ENCODE measurements at regions not wholly inside any gene's neighbourhood (a gene's known extent, or its start where the extent isn't known, plus 50 kb on each side); places are given as distances from the start of the nearest gene placed in this dataset.

DNA sequence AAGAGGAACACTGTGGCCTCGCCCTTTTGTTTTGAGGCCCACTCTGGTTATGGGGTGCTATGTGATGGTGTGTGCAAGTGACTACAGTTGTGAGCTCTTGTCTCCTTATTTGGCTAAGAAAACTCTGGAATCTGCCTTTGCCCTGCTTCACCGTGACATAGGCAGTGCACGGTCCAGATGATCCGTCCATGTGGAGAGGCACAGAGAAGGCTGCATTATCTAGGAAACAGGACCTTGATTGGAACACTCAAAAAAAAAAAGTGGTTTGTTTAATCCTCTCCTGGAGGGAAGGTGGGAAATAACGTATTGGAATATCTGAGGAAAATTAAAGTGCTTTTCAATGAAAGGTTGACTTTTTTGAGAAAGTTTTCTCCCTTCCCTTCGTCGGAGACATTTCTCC is 233.3 kb downstream of the CHD9NB start:
- H3K4me1 ChIP-seq (ENCODE audit: control insufficient read depth in 1 of 2, insufficient read depth in 1 of 2, low read depth in 1 of 2, low read length in 1 of 2): no peaks in the 10 kb centered on the region
- no peaks in the 10 kb centered on the region for H3K9me3 ChIP-seq
- no peaks in the 10 kb centered on the region for H3K27me3 ChIP-seq
- TF ChIP-seq, protein P1, sequence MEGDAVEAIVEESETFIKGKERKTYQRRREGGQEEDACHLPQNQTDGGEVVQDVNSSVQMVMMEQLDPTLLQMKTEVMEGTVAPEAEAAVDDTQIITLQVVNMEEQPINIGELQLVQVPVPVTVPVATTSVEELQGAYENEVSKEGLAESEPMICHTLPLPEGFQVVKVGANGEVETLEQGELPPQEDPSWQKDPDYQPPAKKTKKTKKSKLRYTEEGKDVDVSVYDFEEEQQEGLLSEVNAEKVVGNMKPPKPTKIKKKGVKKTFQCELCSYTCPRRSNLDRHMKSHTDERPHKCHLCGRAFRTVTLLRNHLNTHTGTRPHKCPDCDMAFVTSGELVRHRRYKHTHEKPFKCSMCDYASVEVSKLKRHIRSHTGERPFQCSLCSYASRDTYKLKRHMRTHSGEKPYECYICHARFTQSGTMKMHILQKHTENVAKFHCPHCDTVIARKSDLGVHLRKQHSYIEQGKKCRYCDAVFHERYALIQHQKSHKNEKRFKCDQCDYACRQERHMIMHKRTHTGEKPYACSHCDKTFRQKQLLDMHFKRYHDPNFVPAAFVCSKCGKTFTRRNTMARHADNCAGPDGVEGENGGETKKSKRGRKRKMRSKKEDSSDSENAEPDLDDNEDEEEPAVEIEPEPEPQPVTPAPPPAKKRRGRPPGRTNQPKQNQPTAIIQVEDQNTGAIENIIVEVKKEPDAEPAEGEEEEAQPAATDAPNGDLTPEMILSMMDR (IDR thresholded peaks at IDR 0.05): no peak
- H3K4me3 ChIP-seq (ENCODE audit: low read depth in 1 of 2, low read length in 1 of 2): no peak overlapping the region
- no peaks in the 10 kb centered on the region for H3K36me3 ChIP-seq
- no peak overlapping the region for H3K27ac ChIP-seq

DNA sequence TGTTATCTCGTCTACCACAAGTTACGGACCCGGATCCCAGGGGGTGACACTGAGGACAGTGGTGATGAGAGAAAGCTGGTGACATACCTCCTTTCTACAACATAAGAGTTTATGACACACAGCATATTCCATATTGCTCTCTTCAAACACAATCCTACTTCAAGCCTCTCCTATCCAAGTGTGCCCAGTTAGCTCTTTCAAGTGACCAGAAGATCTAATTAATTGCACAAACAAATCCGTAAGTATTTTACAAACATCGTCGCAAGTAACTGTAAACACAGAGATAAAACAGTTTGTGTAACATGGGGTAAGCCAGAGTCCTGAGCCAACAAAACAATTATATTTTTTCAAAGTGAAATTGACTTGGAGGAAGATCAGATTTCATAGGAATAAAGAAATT is 235.0 kb downstream of the CHD9NB start:
- no peaks in the 10 kb centered on the region for H3K36me3 ChIP-seq
- no peaks in the 10 kb centered on the region for H3K9me3 ChIP-seq
- TF ChIP-seq, protein P1 (IDR thresholded peaks at IDR 0.05): no peak
- H3K27me3 ChIP-seq: no peaks in the 10 kb centered on the region
- H3K4me3 ChIP-seq (ENCODE audit: low read depth in 1 of 2, low read length in 1 of 2): no peak overlapping the region
- H3K27ac ChIP-seq: no peak overlapping the region
- no peaks in the 10 kb centered on the region for H3K4me1 ChIP-seq (ENCODE audit: control insufficient read depth in 1 of 2, insufficient read depth in 1 of 2, low read depth in 1 of 2, low read length in 1 of 2)

DNA sequence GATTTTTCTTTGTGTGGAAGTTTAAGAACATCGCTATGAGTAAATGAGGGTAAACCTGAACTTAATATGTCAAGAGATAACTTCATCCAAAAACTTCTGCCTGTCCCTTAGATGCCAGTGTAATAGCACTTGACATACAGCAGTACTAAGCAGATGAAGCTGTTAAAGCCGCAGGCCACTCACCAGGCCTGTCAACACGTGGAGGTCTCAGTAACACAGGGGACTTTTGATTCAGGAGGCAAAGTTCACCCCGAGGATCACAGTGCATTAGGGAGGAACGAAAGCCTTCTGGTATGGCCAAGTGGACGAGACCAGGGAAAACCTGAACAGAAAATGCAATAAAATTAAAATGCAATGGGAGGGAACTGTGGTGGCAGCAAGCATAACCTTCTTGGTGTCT is 235.7 kb downstream of the CHD9NB start:
- Histone ChIP-seq H3K4me3 (ENCODE audit: low read depth in 1 of 2, low read length in 1 of 2) (no peak overlapping the region), H3K27ac (no peak overlapping the region), H3K9me3 (no peaks in the 10 kb centered on the region), H3K27me3 (no peaks in the 10 kb centered on the region), H3K36me3 (no peaks in the 10 kb centered on the region), H3K4me1 (ENCODE audit: control insufficient read depth in 1 of 2, insufficient read depth in 1 of 2, low read depth in 1 of 2, low read length in 1 of 2) (no peaks in the 10 kb centered on the region)
- TF ChIP-seq, protein P1 (IDR thresholded peaks at IDR 0.05): no peak

DNA sequence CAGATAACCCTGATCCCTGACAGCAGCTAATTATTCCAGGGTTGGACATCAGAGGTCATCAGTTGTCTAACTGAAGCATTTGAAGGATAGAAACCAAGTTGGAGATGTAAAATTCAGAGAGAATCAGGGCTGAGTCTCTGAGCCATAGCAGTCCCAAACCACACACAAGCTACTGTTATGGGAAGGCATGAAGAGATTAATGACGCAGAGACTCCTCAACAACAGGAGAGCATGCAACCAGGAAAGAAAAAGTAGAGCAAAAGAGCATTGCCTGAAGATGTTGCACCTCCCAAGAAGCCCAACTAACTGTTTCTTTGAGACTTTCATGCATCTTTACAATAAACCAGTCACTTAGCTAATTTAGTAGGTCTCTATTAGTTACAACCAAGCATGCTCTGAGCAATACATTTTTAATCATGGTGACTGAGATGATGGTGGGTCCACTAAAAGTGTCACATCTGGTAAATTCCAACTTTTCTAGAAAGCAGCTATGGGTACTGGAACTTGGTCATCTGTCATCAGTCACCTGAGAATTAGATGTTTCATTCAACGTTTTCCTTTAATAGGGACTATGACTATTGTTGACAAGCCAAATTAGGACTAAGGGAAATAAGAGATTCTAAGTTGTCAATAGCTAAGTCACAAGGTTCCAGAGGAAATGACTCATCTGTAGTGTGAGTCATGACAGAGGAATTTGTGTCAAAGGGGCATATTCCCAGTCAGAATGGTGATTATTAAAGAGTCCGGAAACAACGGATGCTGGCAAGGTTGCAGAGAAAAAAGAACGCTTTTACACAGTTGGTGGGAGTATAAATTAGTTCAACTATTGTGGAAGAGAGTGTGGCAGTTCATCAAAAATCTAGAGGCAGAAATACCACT is 239.8 kb downstream of the CHD9NB start:
- TF ChIP-seq, protein P1 (IDR thresholded peaks at IDR 0.05): no peak
- Histone ChIP-seq H3K9me3 (no peaks in the 10 kb centered on the region), H3K4me1 (ENCODE audit: control insufficient read depth in 1 of 2, insufficient read depth in 1 of 2, low read depth in 1 of 2, low read length in 1 of 2) (no peaks in the 10 kb centered on the region), H3K36me3 (no peaks in the 10 kb centered on the region), H3K27me3 (no peaks in the 10 kb centered on the region), H3K27ac (no peak overlapping the region), H3K4me3 (ENCODE audit: low read depth in 1 of 2, low read length in 1 of 2) (no peak overlapping the region)

DNA sequence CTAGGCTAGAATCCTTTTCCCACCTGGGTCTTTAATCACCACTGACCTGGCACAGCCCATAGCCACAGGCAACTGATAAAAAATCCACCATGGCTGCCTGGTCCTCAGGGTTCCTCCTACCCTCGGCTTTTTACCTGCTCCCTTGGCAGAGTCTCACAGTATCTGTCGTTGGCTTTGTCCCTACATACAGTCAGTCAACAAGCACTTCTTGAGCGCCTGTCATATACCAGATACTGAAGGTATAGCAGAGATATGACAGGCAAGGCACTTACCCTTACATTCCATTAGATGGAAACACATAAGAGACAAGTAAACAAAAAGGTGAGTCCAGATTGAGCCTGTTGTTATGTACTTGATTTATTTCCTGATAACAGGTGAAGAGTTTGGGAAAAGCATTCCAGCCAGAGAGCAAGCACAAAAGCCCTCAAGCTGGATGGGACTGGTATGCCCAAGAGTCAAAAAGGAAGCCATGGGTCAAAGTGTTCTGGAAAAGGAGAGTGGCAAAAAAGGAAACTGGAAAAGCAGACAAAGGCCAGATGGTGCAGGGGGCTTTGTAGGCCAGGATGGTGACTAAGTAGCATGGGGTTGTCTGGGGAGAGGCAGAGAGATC is 247.0 kb downstream of the CHD9NB start:
- Histone ChIP-seq H3K4me3 (ENCODE audit: low read depth in 1 of 2, low read length in 1 of 2) (no peak overlapping the region), H3K27me3 (no peaks in the 10 kb centered on the region)

More for the DNA sequence above, 247.0 kb downstream of the CHD9NB start:
- TF ChIP-seq, protein P1 (IDR thresholded peaks at IDR 0.05): no peak
- H3K9me3 ChIP-seq: no peaks in the 10 kb centered on the region
- no peaks in the 10 kb centered on the region for H3K36me3 ChIP-seq
- H3K27ac ChIP-seq: no peak overlapping the region
- no peaks in the 10 kb centered on the region for H3K4me1 ChIP-seq (ENCODE audit: control insufficient read depth in 1 of 2, insufficient read depth in 1 of 2, low read depth in 1 of 2, low read length in 1 of 2)
